Kidney epithelial cell (primary cell): ENCODE measurements at regions not wholly inside any gene's neighbourhood (a gene's known extent, or its start where the extent isn't known, plus 50 kb on each side); places are given as distances from the start of the nearest gene placed in this dataset.
"Not testable (repeated sequence)": the region's sequence is repeated elsewhere in the genome, so short reads cannot be mapped to it uniquely, and the experiment has no call there.

ENCODE experiments used
- DNase-seq: peaks from one replicate; pipeline ENCODE4 v3.0.0-alpha.2; 2010; ENCODE audit warnings: low read depth
- H3K27me3 ChIP-seq: 2 replicates; pipeline ENCODE4 v1.6.0; 2011; ENCODE audit warnings: low read length; ENCODE audit not compliant: control insufficient read depth, insufficient read depth
- H3K36me3 ChIP-seq: 2 replicates; pipeline ENCODE4 v1.5.1; 2011; ENCODE audit warnings: low read length; ENCODE audit not compliant: control insufficient read depth, insufficient read depth
- H3K4me3 ChIP-seq: 2 replicates; pipeline ENCODE4 v1.5.1; 2011; ENCODE audit warnings: low read depth, mild to moderate bottlenecking, control low read depth, low read length
- CTCF ChIP-seq: IDR thresholded peaks from 2 replicates; pipeline ENCODE4 v1.5.1; 2011; ENCODE audit warnings: mild to moderate bottlenecking, moderate library complexity, low read length, control low read depth, inconsistent platforms; ENCODE audit not compliant: insufficient read depth, poor library complexity, severe bottlenecking

GRCh38 chr6:25197111-25197510 is 82.1 kb upstream of the CARMIL1 start:
- Histone ChIP-seq H3K27me3 (no peaks in the 10 kb centered on the region), H3K36me3 (no peaks in the 10 kb centered on the region), H3K4me3 (no peak overlapping the region)
- no peak for DNase-seq
- no peak for TF ChIP-seq CTCF

GRCh38 chr6:25199544-25199943 is 79.6 kb upstream of the CARMIL1 start:
- Histone ChIP-seq H3K27me3 (no peaks in the 10 kb centered on the region), H3K36me3 (no peaks in the 10 kb centered on the region), H3K4me3 (no peak overlapping the region)
- DNase-seq = no peak
- TF ChIP-seq CTCF = no peak

GRCh38 chr6:25202504-25202903 is 76.7 kb upstream of the CARMIL1 start:
- TF ChIP-seq CTCF = no peak
- H3K36me3 ChIP-seq = no peaks in the 10 kb centered on the region
- no peak for DNase-seq

GRCh38 chr6:25205629-25206028 is 73.5 kb upstream of the CARMIL1 start:
- Histone ChIP-seq H3K4me3 (no peak overlapping the region), H3K36me3 (no peaks in the 10 kb centered on the region), H3K27me3 (no peaks in the 10 kb centered on the region)
- no peak for TF ChIP-seq CTCF
- DNase-seq = no peak

More at GRCh38 chr6:25202504-25202903, 76.7 kb upstream of the CARMIL1 start:
- H3K27me3 ChIP-seq = no peaks in the 10 kb centered on the region
- no peak overlapping the region for H3K4me3 ChIP-seq

- H3K36me3 ChIP-seq, DNase-seq, H3K27me3 ChIP-seq, H3K4me3 ChIP-seq: not testable (repeated sequence)
Observed at GRCh38 chr6:25207453-25208155, 71.6 kb upstream of the CARMIL1 start.

GRCh38 chr6:25215881-25216280 is 63.3 kb upstream of the CARMIL1 start:
- Histone ChIP-seq H3K4me3 (no peak overlapping the region), H3K36me3 (no peaks in the 10 kb centered on the region), H3K27me3 (peaks cover 4% of the 10 kb centered on the region)
- no peak for DNase-seq
- TF ChIP-seq CTCF = no peak
